ENCODE measurements at regions not wholly inside any gene's neighbourhood (a gene's known extent, or its start where the extent isn't known, plus 50 kb on each side); places are given as distances from the start of the nearest gene placed in this dataset.
"Not testable (repeated sequence)": the region's sequence is repeated elsewhere in the genome, so short reads cannot be mapped to it uniquely, and the experiment has no call there.

- DNase-seq (ENCODE audit: low read depth in 4 of 4, low spot score in 1 of 4), result not testable (repeated sequence)
Observed at GRCh38 chr7:112592565-112593263, 111.9 kb downstream of the LSMEM1 start.

DNA sequence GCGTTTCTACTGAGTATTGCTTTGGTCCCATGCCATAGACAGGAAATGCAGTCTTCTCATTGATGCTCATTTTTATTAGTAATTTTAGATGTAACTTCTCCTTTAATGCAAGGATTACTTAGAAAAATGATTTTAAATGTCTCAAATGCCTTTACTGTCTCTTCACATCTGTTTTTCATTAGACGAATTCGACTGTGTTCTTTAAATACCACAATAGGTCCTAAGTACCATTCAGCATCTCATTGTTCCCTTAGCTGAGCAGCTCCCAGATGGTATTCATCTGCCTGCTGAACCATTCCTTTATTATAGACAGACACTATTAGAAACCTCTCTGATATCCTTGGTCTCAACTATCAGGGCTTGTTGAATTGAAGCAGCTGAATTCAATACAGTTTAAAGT lies 113.6 kb downstream of the LSMEM1 start:
- DNase-seq (ENCODE audit: low read depth in 4 of 4, low spot score in 1 of 4), result no peak

- no peak for DNase-seq (ENCODE audit: low read depth in 4 of 4, low spot score in 1 of 4)
Observed at GRCh38 chr7:112596260-112596659, 115.5 kb downstream of the LSMEM1 start.

DNA sequence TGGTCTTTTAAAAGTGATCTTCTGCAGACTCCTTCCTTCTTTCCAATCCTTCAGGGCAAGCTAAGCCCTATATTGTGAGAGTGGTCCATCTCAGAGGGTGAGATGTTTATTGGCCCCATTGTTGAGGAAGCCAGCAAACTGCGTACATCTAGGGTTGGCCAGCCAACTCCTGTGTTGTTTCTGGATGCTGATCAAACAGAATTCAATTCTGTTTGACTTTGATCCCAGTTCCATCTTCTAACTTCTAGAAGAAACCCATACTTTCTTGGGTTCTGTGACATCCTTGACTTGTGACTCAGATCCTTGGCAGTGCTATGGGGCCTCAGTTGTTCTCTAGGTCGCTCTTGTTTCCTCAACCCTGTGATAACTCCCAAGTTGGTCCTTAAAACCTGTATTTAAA lies 116.2 kb downstream of the LSMEM1 start:
- DNase-seq (ENCODE audit: low read depth in 4 of 4, low spot score in 1 of 4), result no peak

DNA sequence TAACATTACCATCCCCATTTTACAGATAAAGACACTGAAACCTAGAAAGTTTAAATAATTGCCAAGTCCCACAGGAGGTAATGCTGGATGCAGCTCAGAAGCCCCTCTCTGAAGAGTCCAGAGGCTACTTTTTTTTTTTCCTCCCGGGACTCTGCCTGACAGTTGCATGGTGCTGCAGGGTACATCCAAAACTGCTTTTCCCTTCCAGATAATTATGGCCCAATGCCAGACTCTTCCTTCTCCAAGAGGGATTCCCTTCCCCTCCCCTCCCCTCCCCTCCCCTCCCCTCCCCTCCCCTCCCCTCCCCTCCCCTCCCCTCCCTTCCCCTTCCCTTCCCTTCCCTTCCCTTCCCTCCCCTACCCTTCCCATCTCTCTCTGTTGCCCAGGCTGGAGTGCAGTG lies 122.9 kb downstream of the LSMEM1 start:
- no peak for DNase-seq (ENCODE audit: low read depth in 4 of 4, low spot score in 1 of 4)

DNA sequence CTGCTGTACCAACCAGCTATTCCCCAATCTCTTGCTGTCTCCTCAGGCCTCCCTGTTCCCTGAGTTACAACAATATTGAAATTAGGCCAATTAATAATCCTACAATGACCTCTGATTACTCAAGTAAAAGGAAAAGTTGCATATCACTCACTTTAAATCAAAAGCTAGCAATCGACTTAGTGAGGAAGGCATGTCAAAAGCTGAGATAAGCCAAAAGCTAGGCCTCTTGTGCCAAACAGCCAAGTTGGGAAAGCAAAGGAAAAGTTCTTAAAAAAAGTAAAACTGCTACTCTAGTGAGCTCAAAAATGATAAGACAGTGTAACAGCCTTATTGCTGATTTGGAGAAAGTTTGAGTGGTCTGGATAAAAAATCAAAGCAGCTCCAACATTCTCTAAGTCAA lies 129.8 kb downstream of the LSMEM1 start:
- no peak for DNase-seq (ENCODE audit: low read depth in 4 of 4, low spot score in 1 of 4)

DNA sequence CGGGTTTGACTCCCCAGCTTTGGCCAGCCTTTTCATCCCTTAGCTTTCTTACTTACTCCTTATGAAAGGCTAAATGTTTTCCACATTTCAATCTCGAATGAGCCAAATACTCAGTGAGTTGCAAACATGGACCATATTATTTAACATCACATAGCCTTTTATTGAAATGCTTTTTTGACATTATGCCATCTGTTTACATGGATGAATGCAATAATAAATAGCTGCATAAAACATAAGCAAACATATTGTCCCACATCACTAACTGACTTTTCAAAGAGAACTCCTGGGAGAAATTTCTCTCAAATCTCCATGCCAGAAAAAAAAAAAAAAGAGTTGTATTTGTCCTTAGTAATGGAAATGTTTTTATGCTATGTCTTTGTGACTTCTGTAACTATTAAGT lies 134.9 kb downstream of the LSMEM1 start:
- no peak for DNase-seq (ENCODE audit: low read depth in 4 of 4, low spot score in 1 of 4)

DNA sequence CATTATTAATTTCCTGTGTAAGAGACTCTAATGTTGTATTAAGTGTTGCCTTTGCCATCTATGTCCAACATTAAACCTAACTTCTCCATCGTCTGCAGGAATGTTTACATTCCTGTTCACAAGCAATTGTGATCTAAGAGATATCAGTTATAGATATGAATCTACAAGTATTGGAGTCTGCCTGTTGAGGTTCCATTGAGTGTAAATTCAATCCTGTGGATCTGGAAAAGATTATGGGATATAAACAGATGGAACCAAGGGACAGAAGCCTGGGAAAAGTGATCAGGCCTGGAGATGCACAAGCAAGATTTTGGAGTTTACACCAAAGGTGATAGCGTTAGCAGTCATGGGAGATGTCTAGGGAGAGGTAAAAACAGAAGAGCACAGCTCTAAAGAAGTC lies 135.5 kb downstream of the LSMEM1 start:
- DNase-seq (ENCODE audit: low read depth in 4 of 4, low spot score in 1 of 4), result no peak

GRCh38 chr7:112619343-112619742 lies 138.6 kb downstream of the LSMEM1 start:
- DNase-seq (ENCODE audit: low read depth in 4 of 4, low spot score in 1 of 4), result no peak

GRCh38 chr7:112622159-112622715 lies 141.4 kb downstream of the LSMEM1 start:
- no peak for DNase-seq (ENCODE audit: low read depth in 4 of 4, low spot score in 1 of 4)

DNA sequence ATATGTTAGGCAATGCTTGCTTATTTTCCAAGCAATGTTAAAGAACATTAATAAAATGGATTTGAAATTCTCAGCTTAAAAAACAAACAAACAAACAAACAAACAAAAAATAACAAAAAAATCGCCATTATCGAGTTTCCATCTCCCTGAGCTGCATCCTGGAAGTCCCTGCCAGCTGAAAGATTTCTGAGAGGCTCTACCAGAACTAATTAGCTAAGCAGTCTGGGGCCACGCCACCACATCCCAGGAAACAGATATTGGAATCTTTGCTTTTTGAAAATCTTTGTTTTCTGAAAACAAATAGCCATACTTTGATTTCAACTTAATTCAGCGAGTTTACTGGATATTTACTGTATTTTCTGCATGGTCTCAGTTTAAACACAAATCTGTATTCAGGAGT lies 143.6 kb downstream of the LSMEM1 start:
- DNase-seq (ENCODE audit: low read depth in 4 of 4, low spot score in 1 of 4), result no peak

- no peak for DNase-seq (ENCODE audit: low read depth in 4 of 4, low spot score in 1 of 4)
Observed at GRCh38 chr7:112630565-112630964, 149.8 kb downstream of the LSMEM1 start.

DNA sequence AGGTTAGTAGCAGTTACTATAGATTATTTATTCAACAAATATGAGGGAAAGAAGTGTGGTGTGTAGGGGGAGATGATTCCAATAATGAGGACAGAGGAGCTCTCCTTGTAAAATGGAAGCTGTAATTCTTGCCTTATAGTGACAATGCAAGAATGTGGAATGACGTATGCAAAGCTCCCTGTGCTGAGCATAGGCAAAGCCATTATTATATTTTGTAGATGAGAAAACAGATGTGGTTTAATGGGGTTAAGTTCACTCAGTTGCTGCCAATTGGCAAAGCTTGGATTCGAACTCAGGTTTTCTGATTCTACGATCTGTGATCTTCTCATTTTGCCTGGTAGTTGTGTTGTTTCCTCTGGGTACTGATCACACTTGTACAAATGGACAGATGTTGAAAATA lies 153.3 kb downstream of the LSMEM1 start:
- no peak for DNase-seq (ENCODE audit: low read depth in 4 of 4, low spot score in 1 of 4)

DNA sequence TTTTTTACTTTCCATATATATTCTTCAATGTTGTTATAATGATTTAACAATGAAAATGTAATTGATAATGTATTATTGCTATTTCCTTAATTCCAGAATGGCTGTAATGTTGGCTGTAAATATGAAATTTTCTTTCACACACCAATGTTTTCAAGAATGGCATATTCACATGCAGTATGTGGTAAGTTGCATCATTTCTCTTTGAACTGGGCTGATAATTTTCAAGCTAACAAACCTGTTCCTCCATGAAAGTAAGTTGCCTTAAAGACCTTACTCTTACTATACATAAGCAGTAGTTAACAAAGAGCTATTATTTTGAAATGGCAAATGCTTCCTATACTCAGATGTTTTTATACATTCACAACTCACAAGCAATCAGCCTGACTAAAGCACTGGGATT lies 154.5 kb downstream of the TMEM168 start:
- no peak for DNase-seq (ENCODE audit: low read depth in 4 of 4, low spot score in 1 of 4)

DNA sequence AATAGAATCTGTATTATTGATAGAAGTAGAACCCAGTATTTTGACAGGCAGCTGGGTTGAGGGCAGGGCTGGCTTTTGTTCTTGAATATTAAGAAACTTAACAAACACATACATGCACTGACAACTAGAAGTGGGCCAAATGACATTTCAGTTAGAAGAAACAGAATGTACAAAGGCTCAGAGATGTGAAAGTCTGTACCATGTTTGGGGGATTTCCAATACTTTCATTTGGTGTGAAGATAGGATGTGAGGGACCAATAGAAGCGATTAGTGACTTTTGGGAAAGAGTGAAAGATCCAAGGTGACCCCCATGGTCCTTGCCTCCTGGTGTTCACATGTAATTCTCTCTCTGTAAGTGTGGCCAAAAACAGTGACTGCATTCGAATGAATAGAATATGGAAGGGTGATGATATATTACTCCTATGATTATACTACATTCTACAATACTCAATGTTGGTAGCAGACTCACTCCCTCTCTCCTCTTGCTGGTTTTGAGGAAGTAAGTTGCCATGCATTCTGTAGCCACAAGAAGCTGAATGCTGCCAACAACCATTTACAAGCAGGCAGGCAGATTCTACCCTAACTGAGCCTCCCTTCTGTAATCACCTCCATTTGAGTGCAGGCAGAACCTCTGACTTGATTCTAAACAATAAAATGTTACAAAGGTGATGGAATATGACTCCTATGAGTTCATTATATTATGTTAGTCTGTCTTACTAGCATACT lies 151.4 kb downstream of the TMEM168 start:
- DNase-seq (ENCODE audit: low read depth in 4 of 4, low spot score in 1 of 4), result no peak

- DNase-seq (ENCODE audit: low read depth in 4 of 4, low spot score in 1 of 4), result no peak
Observed at GRCh38 chr7:112640685-112641084, 149.5 kb downstream of the TMEM168 start.

DNA sequence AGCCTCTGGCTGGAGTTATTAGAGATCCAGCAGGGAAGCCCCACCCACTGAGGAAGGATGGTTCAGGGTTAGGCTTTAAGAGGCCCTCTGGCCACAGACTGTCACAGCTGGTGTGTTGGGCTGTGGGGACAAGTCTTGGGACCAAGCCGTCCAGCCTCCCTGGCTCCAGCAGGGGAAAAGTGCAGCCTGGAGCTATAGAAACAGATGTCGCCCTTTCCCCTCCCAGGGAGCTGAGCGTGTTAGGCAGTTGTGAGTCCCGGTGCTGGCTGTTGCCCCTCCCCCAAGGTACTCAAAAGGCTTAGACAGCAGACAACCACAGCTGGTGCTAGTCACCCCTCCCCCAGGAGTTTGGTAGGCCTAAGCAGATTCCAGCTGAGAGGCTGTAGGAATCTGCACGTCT lies 143.4 kb downstream of the TMEM168 start:
- no peak for DNase-seq (ENCODE audit: low read depth in 4 of 4, low spot score in 1 of 4)

DNA sequence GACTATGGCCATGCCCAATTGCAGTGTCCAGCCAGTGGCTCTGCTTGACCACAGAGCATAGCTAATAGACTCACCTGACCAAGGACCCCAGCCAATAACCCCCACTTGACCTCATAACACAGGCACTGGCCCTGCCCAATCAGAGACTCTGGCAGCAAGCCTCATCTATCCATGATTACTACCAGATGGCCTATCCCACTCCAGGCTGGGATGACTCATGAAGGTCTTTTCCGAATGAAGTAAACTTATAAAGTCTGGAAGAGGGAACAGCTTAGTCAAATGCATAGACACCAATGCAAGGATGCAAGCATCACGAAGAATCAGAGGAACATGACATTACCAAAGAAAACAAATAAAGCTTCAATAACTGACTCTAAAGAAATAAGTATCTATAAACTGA lies 141.4 kb downstream of the TMEM168 start:
- no peak for DNase-seq (ENCODE audit: low read depth in 4 of 4, low spot score in 1 of 4)

DNA sequence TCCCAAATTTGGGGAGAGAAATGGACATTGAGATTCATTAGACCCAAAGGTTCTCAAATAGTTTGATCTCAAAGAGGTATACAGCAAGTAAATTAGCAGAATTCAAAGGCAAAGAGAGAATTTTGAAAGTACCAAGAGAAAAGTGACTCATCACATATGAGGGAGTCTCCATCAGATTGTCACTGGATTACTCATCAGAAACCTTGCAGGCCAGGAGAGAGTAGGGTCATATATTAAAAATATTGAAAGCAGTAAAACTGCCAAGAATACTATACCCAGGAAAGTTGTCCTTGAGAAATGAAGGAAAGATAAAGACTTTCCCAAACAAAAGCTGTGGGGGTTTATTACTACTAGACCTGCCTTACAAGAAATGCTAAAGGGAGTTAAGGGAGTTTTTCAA lies 140.6 kb downstream of the TMEM168 start:
- DNase-seq (ENCODE audit: low read depth in 4 of 4, low spot score in 1 of 4), result no peak

- DNase-seq (ENCODE audit: low read depth in 4 of 4, low spot score in 1 of 4), result no peak
Observed at GRCh38 chr7:112654322-112655216, 135.6 kb downstream of the TMEM168 start.

GRCh38 chr7:112665709-112666108 lies 124.5 kb downstream of the TMEM168 start:
- no peak for DNase-seq (ENCODE audit: low read depth in 4 of 4, low spot score in 1 of 4)

GRCh38 chr7:112668561-112668960 lies 121.6 kb downstream of the TMEM168 start:
- DNase-seq (ENCODE audit: low read depth in 4 of 4, low spot score in 1 of 4), result no peak
